Bronchial epithelial cell (primary cell): ENCODE measurements at regions not wholly inside any gene's neighbourhood (a gene's known extent, or its start where the extent isn't known, plus 50 kb on each side); places are given as distances from the start of the nearest gene placed in this dataset.

ENCODE experiments used
- DNase-seq: peaks from one replicate; pipeline ENCODE4 v3.0.0-alpha.2; 2010; ENCODE audit warnings: low read depth
- FAIRE-seq: peaks from 2 replicates; lab custom pipeline; 2011; peaks lifted over from hg19 to GRCh38; lab: Jason Lieb, UNC
- H3K27me3 ChIP-seq: 2 replicates; pipeline ENCODE4 v1.5.1; 2011; ENCODE audit warnings: low read length; ENCODE audit not compliant: control insufficient read depth, insufficient read depth
- H3K36me3 ChIP-seq: 2 replicates; pipeline ENCODE4 v1.5.1; 2011; ENCODE audit warnings: low read length; ENCODE audit not compliant: control insufficient read depth, insufficient read depth
- H3K4me3 ChIP-seq: 2 replicates; pipeline ENCODE4 v1.5.1; 2011; ENCODE audit warnings: mild to moderate bottlenecking, low read depth, low read length, control low read depth
- CTCF ChIP-seq: IDR thresholded peaks from 2 replicates; pipeline ENCODE4 v1.5.1; 2011; ENCODE audit warnings: mild to moderate bottlenecking, moderate library complexity, low read length, control low read depth, inconsistent platforms; ENCODE audit not compliant: insufficient read depth, severe bottlenecking

GRCh38 chr2:7226501-7226900, 309.3 kb downstream of the RNF144A start:
- DNase-seq (no peak), FAIRE-seq (no peak)
- Histone ChIP-seq H3K27me3 (no peaks in the 10 kb centered on the region), H3K36me3 (no peaks in the 10 kb centered on the region), H3K4me3 (no peak overlapping the region)
- TF ChIP-seq CTCF: no peak

GRCh38 chr2:7233126-7233525, 315.9 kb downstream of the RNF144A start:
- TF ChIP-seq CTCF: no peak
- no peak for FAIRE-seq
- Histone ChIP-seq H3K27me3 (no peaks in the 10 kb centered on the region), H3K36me3 (no peaks in the 10 kb centered on the region), H3K4me3 (no peak overlapping the region)
- no peak for DNase-seq

- no peak for TF ChIP-seq CTCF
- FAIRE-seq: no peak
Measured at GRCh38 chr2:7237466-7237865, 320.3 kb downstream of the RNF144A start.

GRCh38 chr2:7239078-7239477, 321.9 kb downstream of the RNF144A start:
- no peak for DNase-seq
- H3K4me3 ChIP-seq: no peak overlapping the region
- H3K36me3 ChIP-seq: no peaks in the 10 kb centered on the region
- no peak for FAIRE-seq
- H3K27me3 ChIP-seq: no peaks in the 10 kb centered on the region
- TF ChIP-seq CTCF: no peak

More at GRCh38 chr2:7237466-7237865, 320.3 kb downstream of the RNF144A start:
- no peak overlapping the region for H3K4me3 ChIP-seq
- H3K27me3 ChIP-seq: no peaks in the 10 kb centered on the region
- no peak for DNase-seq
- H3K36me3 ChIP-seq: no peaks in the 10 kb centered on the region

GRCh38 chr2:7241041-7241745, 324.0 kb downstream of the RNF144A start:
- H3K4me3 ChIP-seq: no peak overlapping the region
- H3K36me3 ChIP-seq: no peaks in the 10 kb centered on the region
- FAIRE-seq: no peak
- no peaks in the 10 kb centered on the region for H3K27me3 ChIP-seq
- TF ChIP-seq CTCF: no peak
- DNase-seq: no peak

- Histone ChIP-seq H3K36me3 (no peaks in the 10 kb centered on the region), H3K4me3 (no peak overlapping the region), H3K27me3 (no peaks in the 10 kb centered on the region)
- DNase-seq: no peak
- TF ChIP-seq CTCF: no peak
- no peak for FAIRE-seq
Measured at GRCh38 chr2:7242189-7242867, 325.1 kb downstream of the RNF144A start.
